Caco-2 (cell line): ENCODE measurements at regions not wholly inside any gene's neighbourhood (a gene's known extent, or its start where the extent isn't known, plus 50 kb on each side); places are given as distances from the start of the nearest gene placed in this dataset.

Source experiments
- BruUV-seq: library from RNA; stranded (reverse); fragments of 400-500 nt; replicated peaks from 2 replicates; lab custom pipeline; 2021; lab: Mats Ljungman, UMichigan
- CTCF ChIA-PET: fragments of 300-600 bp; sonication (Branson Sonifier 250); formaldehyde crosslinking; loops from one replicate; lab custom pipeline; 2022; ENCODE audit warnings: antibody characterized with exemption; lab: Charles Lee
- POLR2A ChIA-PET: fragments of 300-600 bp; sonication (Branson Sonifier 250); formaldehyde crosslinking; loops from one replicate; lab custom pipeline; 2022; ENCODE audit warnings: antibody characterized with exemption; lab: Charles Lee
- DNase-seq, 2 experiments: peaks; one replicate each; pipeline versions ENCODE4 v3.0.0 to v3.0.0-alpha.2; 2020 to 2022
- H3K27me3 ChIP-seq: replicated peaks from 2 replicates; pipeline ENCODE4 v1.6.0; 2011; ENCODE audit warnings: low read length; ENCODE audit not compliant: control insufficient read depth, insufficient read depth
- H3K36me3 ChIP-seq: 2 replicates; pipeline ENCODE4 v1.5.1; 2011; ENCODE audit warnings: low read length; ENCODE audit not compliant: control insufficient read depth, insufficient read depth
- H3K4me1 ChIP-seq: fragments of 250-450 bp; sonication (Bioruptor Pico); 2 replicates; pipeline ENCODE4 v1.5.1; 2020; ENCODE audit warnings: mild to moderate bottlenecking
- H3K4me3 ChIP-seq: 2 replicates; pipeline ENCODE4 v1.5.1; 2011; ENCODE audit warnings: low read depth, mild to moderate bottlenecking, control low read depth, low read length
- H3K9me3 ChIP-seq: fragments of 250-450 bp; sonication (Bioruptor Pico); 2 replicates; pipeline ENCODE4 v1.5.1; 2020; ENCODE audit warnings: mild to moderate bottlenecking, moderate library complexity
- H3K27ac Mint-ChIP-seq: one replicate; pipeline ENCODE4 v1.8.0; 2022; ENCODE audit warnings: mixed read lengths; ENCODE audit not compliant: unreplicated experiment
- H3K27me3 Mint-ChIP-seq: one replicate; pipeline ENCODE4 v1.8.0; 2022; ENCODE audit warnings: mixed read lengths; ENCODE audit not compliant: insufficient read depth, unreplicated experiment
- H3K36me3 Mint-ChIP-seq: one replicate; pipeline ENCODE4 v1.8.0; 2022; ENCODE audit warnings: mild to moderate bottlenecking, mixed read lengths; ENCODE audit not compliant: insufficient read depth, unreplicated experiment
- H3K4me1 Mint-ChIP-seq: one replicate; pipeline ENCODE4 v1.8.0; 2022; ENCODE audit warnings: low read depth, mixed read lengths; ENCODE audit not compliant: unreplicated experiment
- H3K4me3 Mint-ChIP-seq: one replicate; pipeline ENCODE4 v1.8.0; 2022; ENCODE audit warnings: mild to moderate bottlenecking, moderate library complexity, mixed read lengths; ENCODE audit not compliant: unreplicated experiment
- H3K9me3 Mint-ChIP-seq: one replicate; pipeline ENCODE4 v1.8.0; 2022; ENCODE audit warnings: mixed read lengths; ENCODE audit not compliant: unreplicated experiment
- intact Hi-C: fragments of 100-400 bp; cut with micrococcal nuclease; formaldehyde crosslinking; loops from one replicate; pipeline ENCODE4 v1.10.0; 2022; ENCODE audit not compliant: unreplicated experiment
- TF ChIP-seq, protein P1 (sequence below), 2 experiments: fragments of 200-600 bp in 1 of 2; IDR thresholded peaks; 1 replicate in 1 of 2; 2 replicates in 1 of 2; pipeline versions ENCODE4 v1.5.1 to v1.8.0; 2011 to 2022; ENCODE audit warnings: antibody characterized with exemption in 1 of 2, control low read depth in 1 of 2, inconsistent platforms in 1 of 2, low read depth in 1 of 2, low read length in 1 of 2, mild to moderate bottlenecking in 1 of 2, moderate library complexity in 1 of 2; ENCODE audit not compliant: insufficient read depth in 1 of 2, severe bottlenecking in 1 of 2, unreplicated experiment in 1 of 2

DNA sequence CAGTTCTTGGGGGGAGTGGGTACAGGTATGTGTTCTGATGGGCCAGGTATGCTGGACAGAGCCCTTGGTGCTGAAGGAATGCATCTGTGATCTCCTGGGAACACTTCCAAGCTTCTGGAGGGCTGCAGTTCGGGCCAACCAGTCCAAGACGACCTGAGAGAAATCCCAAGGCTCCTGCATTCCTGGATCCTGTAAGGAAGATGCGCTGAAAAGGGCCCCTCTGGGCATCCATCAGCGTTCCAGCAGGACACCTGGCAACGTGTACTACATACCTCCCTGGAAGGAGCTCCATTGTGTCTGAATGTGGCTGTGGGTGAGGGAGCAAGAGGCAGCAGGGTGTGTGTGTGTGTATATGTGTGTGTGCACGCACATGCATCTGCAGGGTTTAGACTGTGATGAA, 144.7 kb downstream of the FAM43A start:
- Histone ChIP-seq H3K9me3 (no peaks in the 10 kb centered on the region), H3K4me1 (no peaks in the 10 kb centered on the region), H3K27me3 (no peaks in the 10 kb centered on the region), H3K4me3 (no peak overlapping the region), H3K36me3 (no peaks in the 10 kb centered on the region)
- CTCF ChIA-PET = no interaction called here
- Mint-ChIP-seq H3K4me1 (no peaks in the 10 kb centered on the region), H3K36me3 (no peaks in the 10 kb centered on the region), H3K27me3 (no peaks in the 10 kb centered on the region), H3K9me3 (no peaks in the 10 kb centered on the region), H3K27ac (no peak overlapping the region), H3K4me3 (no peak overlapping the region)
- BruUV-seq = no TSS peak
- no peak for DNase-seq
- intact Hi-C loops = no loop called here
- TF ChIP-seq, protein P1, sequence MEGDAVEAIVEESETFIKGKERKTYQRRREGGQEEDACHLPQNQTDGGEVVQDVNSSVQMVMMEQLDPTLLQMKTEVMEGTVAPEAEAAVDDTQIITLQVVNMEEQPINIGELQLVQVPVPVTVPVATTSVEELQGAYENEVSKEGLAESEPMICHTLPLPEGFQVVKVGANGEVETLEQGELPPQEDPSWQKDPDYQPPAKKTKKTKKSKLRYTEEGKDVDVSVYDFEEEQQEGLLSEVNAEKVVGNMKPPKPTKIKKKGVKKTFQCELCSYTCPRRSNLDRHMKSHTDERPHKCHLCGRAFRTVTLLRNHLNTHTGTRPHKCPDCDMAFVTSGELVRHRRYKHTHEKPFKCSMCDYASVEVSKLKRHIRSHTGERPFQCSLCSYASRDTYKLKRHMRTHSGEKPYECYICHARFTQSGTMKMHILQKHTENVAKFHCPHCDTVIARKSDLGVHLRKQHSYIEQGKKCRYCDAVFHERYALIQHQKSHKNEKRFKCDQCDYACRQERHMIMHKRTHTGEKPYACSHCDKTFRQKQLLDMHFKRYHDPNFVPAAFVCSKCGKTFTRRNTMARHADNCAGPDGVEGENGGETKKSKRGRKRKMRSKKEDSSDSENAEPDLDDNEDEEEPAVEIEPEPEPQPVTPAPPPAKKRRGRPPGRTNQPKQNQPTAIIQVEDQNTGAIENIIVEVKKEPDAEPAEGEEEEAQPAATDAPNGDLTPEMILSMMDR (IDR thresholded peaks at IDR 0.05; ENCODE audit: insufficient read depth in 1 of 2, low read depth in 1 of 2, low read length in 1 of 2, severe bottlenecking in 1 of 2, unreplicated experiment in 1 of 2) = no peak
- POLR2A ChIA-PET = no interaction called here

DNA sequence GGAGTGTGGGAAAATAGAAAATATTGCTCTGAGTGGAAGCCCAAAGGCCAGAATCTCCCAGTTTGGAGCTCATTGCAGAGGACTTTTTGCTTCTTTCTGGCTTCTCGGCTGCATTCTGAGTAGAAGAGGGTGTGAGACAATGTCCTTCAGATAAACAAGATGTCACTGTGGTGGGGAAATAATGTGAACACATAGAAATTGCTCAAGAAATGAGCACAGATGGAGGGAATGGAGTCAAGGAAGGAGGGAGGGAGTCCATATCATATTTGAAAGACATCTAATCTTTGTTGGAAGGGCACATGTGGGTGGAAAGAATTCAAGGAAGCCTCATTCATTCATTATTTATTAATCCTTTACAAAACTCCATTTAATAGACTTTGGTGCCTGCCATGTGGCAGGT, 145.3 kb downstream of the FAM43A start:
- CTCF ChIA-PET = no interaction called here
- Mint-ChIP-seq H3K4me3 (no peak overlapping the region), H3K9me3 (no peaks in the 10 kb centered on the region), H3K27ac (no peak overlapping the region), H3K4me1 (no peaks in the 10 kb centered on the region), H3K36me3 (no peaks in the 10 kb centered on the region), H3K27me3 (no peaks in the 10 kb centered on the region)
- DNase-seq = no peak
- intact Hi-C loops = no loop called here
- H3K9me3 ChIP-seq = no peaks in the 10 kb centered on the region
- H3K36me3 ChIP-seq = no peaks in the 10 kb centered on the region
- POLR2A ChIA-PET = no interaction called here
- no TSS peak for BruUV-seq
- H3K27me3 ChIP-seq = no peaks in the 10 kb centered on the region
- TF ChIP-seq, protein P1 (IDR thresholded peaks at IDR 0.05; ENCODE audit: insufficient read depth in 1 of 2, low read depth in 1 of 2, low read length in 1 of 2, severe bottlenecking in 1 of 2, unreplicated experiment in 1 of 2) = no peak
- H3K4me3 ChIP-seq = no peak overlapping the region
- no peaks in the 10 kb centered on the region for H3K4me1 ChIP-seq

DNA sequence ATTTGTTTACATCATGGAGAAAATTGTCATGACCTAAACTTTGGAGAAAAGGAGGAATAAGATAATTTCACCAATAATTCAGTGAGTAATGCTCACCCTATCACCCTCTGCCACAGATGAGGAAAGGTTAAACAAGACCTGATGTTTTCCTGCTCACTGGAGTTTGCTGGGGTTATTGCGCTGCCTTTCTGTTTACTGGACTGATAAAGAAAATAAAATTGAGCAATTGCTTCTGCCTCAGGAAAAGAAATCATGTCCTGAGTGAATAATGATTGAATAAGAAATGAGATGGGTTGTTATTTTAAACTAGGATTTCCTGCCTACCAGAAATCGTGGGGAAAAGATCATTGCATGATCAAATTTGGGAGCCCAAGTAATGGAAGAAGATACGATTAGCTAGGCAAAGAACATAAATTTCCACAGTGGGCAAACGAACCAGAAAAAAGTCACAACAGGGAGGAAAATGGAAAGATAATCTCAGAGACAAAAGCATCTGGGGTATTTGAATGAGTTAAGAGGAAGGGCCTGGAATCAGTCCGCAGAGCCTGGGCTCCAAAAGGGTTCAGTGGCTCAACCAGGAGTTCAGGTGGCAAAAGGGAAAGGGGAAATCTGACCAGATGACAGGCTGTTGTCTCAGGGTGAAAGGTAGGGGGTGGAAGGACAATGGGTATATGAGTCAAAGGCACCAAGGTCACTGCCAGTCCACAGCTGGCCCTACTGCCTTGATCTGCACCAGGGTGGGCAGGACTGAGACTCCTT, 146.8 kb downstream of the FAM43A start:
- no peaks in the 10 kb centered on the region for H3K27me3 Mint-ChIP-seq
- ChIA-PET CTCF (no interaction called here), POLR2A (no interaction called here)
- no TSS peak for BruUV-seq
- no peak overlapping the region for H3K27ac Mint-ChIP-seq
- TF ChIP-seq, protein P1 (IDR thresholded peaks at IDR 0.05; ENCODE audit: insufficient read depth in 1 of 2, low read depth in 1 of 2, low read length in 1 of 2, severe bottlenecking in 1 of 2, unreplicated experiment in 1 of 2) = no peak
- H3K36me3 Mint-ChIP-seq = no peaks in the 10 kb centered on the region
- no peaks in the 10 kb centered on the region for H3K27me3 ChIP-seq
- no peak overlapping the region for H3K4me3 Mint-ChIP-seq
- no peak overlapping the region for H3K4me3 ChIP-seq
- H3K4me1 Mint-ChIP-seq = no peaks in the 10 kb centered on the region
- no peaks in the 10 kb centered on the region for H3K4me1 ChIP-seq
- intact Hi-C loops = no loop called here
- no peaks in the 10 kb centered on the region for H3K36me3 ChIP-seq
- H3K9me3 ChIP-seq = no peaks in the 10 kb centered on the region
- no peak for DNase-seq
- no peaks in the 10 kb centered on the region for H3K9me3 Mint-ChIP-seq
